ENCODE measurements at regions not wholly inside any gene's neighbourhood (a gene's known extent, or its start where the extent isn't known, plus 50 kb on each side); places are given as distances from the start of the nearest gene placed in this dataset.

- no peak for DNase-seq
- intact Hi-C loops (cut with DNase I): loop anchor here (10.0 kb wide), 1 partner anchor 575 kb away; the partner anchor contains the start of gene CDH2
Observed at GRCh38 chr18:27600245-27600644, 415.1 kb upstream of the CHST9 start.

DNA sequence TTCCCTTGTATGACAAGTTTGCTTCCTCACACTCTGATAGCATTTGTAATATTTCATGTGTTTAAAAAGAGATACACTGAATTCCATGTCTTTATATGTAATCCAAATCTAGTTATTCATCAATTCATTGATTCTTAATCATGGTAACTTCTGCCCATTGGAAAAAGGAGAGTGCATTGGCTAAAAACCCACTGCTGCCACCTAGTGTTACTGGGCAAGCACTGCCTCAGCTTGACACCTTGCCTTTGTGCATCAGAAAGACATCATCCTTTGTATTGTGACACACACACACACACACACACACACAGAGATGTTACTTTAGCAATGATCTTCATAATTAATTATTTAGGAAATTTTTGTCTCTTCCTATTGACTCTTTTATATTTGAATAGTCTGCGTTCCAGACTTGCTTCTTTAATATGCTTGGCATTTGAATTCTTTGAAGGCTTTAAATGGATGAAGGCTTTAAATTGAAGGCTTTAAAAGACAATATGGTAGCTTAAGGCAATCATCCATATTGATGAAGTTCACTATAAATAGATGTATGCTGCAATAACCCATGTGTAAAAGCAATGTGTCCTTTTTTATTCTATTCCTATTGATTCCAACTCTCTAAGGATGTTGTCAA is 414.2 kb upstream of the CHST9 start:
- intact Hi-C loops (cut with DNase I): loop anchor here (1.0 to 2.0 kb wide), 2 partner anchors 235 to 581 kb away; no protein-coding TSS in a partner anchor

GRCh38 chr18:27595113-27595838 is 410.2 kb upstream of the CHST9 start:
- intact Hi-C loops (cut with DNase I): no loop called here
- no peak for DNase-seq

More for the DNA sequence above, 414.2 kb upstream of the CHST9 start:
- peak in 8 of 10 donors; percentile 17 to 93 (median 52) for DNase-seq

DNA sequence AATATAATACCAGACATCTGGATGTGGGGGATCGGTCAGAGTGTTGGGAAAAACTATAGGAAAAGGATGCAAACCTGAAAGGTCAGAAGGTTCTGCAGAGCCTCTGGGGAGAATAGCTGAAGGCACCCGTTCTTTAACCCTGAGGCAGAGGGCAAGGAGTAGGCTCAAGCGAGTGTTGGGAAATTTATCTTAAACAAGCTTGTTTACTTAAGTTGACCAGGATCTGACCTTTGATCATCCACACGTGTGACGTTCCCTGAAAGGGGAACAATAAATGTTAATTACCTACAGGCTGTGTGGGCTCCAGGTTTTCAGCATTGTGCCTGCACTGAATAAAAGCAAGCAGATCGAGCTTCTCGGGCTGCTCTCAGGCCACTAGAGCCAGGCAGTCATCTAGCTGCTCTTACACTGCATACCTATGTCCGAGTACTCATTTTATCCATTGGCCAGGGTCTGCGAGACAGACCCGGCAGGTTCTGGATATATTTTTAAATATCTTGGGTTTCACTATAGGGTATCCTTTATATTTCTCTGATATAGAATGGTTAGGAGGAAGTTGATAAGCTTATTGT is 400.6 kb upstream of the CHST9 start:
- DNase-seq: no peak
- intact Hi-C loops (cut with DNase I): no loop called here

- no peak for DNase-seq
Observed at GRCh38 chr18:27583466-27583865, 398.4 kb upstream of the CHST9 start.

DNA sequence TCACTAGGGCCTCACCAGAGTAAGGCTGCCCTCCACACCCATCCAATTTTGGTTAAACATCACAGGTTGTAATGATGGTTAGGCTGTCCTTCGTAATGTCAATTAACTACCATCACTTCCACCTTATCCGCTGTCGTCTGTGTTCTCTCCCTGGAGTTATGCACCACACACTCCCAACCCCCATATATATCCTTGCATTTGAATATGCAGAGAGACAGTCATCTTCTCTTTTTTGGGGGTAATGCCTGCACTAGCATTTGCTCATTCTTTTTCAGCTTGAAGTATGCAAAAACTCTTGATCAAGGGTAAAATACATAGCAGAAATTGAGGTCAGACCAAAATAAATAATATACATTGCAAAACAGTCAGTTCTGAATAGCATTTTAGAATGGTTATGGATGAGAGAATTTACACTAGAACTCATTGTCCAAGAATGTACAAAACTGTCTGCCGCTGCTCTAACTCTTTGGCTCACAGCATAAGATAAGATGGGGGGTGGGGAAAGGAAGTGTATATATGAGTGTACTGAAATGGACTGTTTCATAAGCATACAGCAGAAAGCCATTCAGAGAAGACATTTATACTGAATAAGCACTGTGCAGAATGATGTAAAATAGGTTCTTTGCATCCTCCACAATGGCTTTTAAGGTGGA is 397.8 kb upstream of the CHST9 start:
- intact Hi-C loops (cut with DNase I): no loop called here
- DNase-seq: no peak

More at GRCh38 chr18:27583466-27583865, 398.4 kb upstream of the CHST9 start:
- intact Hi-C loops (cut with DNase I): no loop called here

- intact Hi-C loops (cut with DNase I): no loop called here
- DNase-seq: no peak
Observed at GRCh38 chr18:27581296-27581904, 396.3 kb upstream of the CHST9 start.

GRCh38 chr18:27579364-27579763 is 394.3 kb upstream of the CHST9 start:
- intact Hi-C loops (cut with DNase I): no loop called here
- DNase-seq: no peak

DNA sequence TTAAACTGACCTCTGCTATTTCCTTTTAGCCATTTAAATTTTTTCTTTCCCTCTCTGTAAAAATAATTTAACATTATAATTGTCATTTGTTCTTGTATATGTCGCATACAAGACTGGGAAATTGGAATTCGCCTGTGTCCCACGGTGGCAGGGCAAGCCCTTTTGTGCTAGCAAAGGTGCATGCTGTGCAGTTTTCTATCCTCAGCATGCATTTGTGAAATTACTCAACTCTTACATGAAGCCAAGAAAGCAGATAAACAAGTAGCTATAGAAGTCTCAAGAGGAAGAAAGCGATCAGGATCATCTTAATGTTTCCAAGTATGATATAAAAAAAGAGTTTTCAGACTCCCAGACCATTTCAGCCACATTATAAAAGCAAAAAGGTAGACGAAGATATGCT is 392.6 kb upstream of the CHST9 start:
- intact Hi-C loops (cut with DNase I): no loop called here
- no peak for DNase-seq

- DNase-seq: no peak
- intact Hi-C loops (cut with DNase I): no loop called here
Observed at GRCh38 chr18:27577265-27577664, 392.2 kb upstream of the CHST9 start.

DNA sequence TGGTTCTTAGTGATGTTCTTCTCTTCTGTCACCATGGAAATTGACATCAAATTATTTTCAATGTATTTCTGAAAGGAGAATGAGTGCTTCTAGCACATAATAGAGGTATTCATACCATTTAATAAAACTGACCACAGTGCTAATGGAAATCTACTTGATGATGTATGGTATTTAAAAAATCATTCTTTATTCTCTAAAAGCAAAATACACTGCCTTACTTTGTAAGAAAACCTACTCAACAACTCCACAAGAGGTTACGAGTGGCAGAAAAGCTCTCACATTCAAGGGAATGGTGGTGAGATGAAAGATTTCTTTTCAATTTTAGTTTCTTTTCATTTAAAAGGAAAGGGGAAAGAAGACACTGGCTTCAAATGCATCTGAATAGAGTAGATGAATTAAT is 382.3 kb upstream of the CHST9 start:
- intact Hi-C loops (cut with DNase I): no loop called here
- DNase-seq: no peak

GRCh38 chr18:27564066-27564465 is 379.0 kb upstream of the CHST9 start:
- DNase-seq: no peak
- intact Hi-C loops (cut with DNase I): no loop called here

- DNase-seq: no peak
- intact Hi-C loops (cut with DNase I): no loop called here
Observed at GRCh38 chr18:27558388-27559155, 373.5 kb upstream of the CHST9 start.

- intact Hi-C loops (cut with DNase I): no loop called here
Observed at GRCh38 chr18:27556741-27557140, 371.6 kb upstream of the CHST9 start.

GRCh38 chr18:27549335-27550039 is 364.4 kb upstream of the CHST9 start:
- intact Hi-C loops (cut with DNase I): no loop called here
- no peak for DNase-seq

More at GRCh38 chr18:27556741-27557140, 371.6 kb upstream of the CHST9 start:
- no peak for DNase-seq

GRCh38 chr18:27546991-27547390 is 361.9 kb upstream of the CHST9 start:
- DNase-seq: no peak
- intact Hi-C loops (cut with DNase I): no loop called here

GRCh38 chr18:27544206-27544605 is 359.1 kb upstream of the CHST9 start:
- intact Hi-C loops (cut with DNase I): no loop called here
- no peak for DNase-seq

DNA sequence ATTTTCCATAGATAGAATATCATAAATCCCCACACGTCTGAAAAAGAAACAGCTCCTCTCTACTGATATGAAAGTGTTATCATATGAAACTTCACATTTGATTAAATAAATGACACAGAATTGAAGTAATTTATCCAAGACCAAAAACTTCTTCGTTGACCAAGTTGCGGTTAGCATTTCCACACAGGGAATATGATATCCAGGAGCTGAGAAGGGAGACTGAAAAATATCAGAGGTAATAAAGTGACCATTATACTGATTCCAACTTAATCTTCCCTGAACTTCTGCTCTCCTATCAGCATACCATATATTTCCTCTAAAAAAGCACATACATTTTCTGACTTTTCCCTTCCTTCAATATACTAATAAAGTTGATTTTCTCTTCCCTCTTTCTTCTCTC is 356.2 kb upstream of the CHST9 start:
- intact Hi-C loops (cut with DNase I): no loop called here
- no peak for DNase-seq

DNA sequence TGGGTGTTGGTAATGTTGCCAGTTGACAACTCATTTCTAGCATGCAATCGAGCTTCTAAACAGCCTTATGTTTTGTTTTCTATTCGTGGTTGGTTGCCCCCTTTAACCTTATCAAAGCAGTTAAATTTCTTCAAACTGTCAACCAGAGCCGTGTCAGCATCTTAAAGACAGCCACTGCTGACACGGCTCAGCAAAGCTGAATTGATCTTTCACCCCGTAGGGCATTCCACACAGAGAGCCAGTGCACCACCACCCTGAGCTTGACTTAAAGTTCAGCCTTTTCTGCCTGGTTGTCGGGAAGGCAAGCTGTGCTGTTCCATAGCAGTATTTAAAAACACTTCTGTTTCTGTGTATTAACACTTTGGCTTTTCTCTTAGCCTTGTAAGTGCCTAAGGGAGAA is 355.0 kb upstream of the CHST9 start:
- no peak for DNase-seq
- intact Hi-C loops (cut with DNase I): no loop called here
